ENCODE measurements at regions not wholly inside any gene's neighbourhood (a gene's known extent, or its start where the extent isn't known, plus 50 kb on each side); places are given as distances from the start of the nearest gene placed in this dataset.

DNA sequence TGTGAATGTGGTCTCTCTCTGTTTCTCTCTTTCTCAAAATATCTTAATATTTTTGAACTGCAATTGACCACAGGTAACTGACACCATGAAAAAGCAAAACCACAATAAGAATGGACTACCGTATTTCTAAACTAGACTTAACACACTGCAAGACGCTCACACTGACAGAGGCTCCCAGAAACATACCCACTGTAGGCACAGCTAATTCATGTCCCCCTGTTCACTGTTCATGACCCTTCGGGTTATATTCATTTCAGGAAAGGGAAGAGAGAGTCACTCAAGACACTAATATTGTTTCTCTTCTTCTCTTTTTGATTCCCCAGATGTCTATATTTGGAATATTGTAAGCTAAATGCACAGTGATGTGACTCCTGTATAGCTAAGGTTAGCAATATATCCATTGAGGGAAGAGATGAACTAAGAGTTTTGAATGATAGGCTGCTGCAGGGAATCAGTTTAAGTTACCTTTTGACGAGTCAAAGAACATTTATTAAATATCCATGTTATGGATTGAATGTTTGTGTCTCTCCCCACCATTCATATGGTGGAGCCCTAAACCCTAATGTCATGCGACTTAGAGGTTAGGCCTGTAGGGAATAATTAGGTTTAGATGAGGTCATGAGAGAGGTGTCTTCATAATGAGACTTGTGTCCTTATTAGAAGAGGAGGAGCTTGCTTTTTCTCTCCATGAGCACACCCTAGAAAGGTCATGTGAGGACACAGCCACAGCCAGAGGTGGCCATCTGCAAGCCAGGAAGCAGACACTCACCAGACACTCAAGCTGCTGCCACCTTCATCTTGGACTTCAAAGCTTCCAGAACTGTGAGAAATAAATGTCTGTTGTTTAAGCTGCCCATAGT, 216.6 kb upstream of the GRM7 start:
- TF ChIP-seq POLR2A (IDR thresholded peaks at IDR 0.05) (no peak), CTCF (IDR thresholded peaks at IDR 0.05 in 8 of 11, conservative IDR thresholded peaks at IDR 0.05 in 3 of 11) (no peak), POLR2AphosphoS5 (IDR thresholded peaks at IDR 0.05) (no peak)

Measured in spleen (tissue), 7 donors.